Kidney epithelial cell (primary cell): ENCODE measurements at regions not wholly inside any gene's neighbourhood (a gene's known extent, or its start where the extent isn't known, plus 50 kb on each side); places are given as distances from the start of the nearest gene placed in this dataset.
"Not testable (repeated sequence)": the region's sequence is repeated elsewhere in the genome, so short reads cannot be mapped to it uniquely, and the experiment has no call there.

ENCODE experiments used
- DNase-seq: peaks from one replicate; pipeline ENCODE4 v3.0.0-alpha.2; 2010; ENCODE audit warnings: low read depth
- H3K27me3 ChIP-seq: 2 replicates; pipeline ENCODE4 v1.6.0; 2011; ENCODE audit warnings: low read length; ENCODE audit not compliant: control insufficient read depth, insufficient read depth
- H3K36me3 ChIP-seq: 2 replicates; pipeline ENCODE4 v1.5.1; 2011; ENCODE audit warnings: low read length; ENCODE audit not compliant: control insufficient read depth, insufficient read depth
- H3K4me3 ChIP-seq: 2 replicates; pipeline ENCODE4 v1.5.1; 2011; ENCODE audit warnings: low read depth, mild to moderate bottlenecking, control low read depth, low read length
- TF ChIP-seq, protein P1 (sequence below): IDR thresholded peaks from 2 replicates; pipeline ENCODE4 v1.5.1; 2011; ENCODE audit warnings: mild to moderate bottlenecking, moderate library complexity, low read length, control low read depth, inconsistent platforms; ENCODE audit not compliant: insufficient read depth, poor library complexity, severe bottlenecking

DNA sequence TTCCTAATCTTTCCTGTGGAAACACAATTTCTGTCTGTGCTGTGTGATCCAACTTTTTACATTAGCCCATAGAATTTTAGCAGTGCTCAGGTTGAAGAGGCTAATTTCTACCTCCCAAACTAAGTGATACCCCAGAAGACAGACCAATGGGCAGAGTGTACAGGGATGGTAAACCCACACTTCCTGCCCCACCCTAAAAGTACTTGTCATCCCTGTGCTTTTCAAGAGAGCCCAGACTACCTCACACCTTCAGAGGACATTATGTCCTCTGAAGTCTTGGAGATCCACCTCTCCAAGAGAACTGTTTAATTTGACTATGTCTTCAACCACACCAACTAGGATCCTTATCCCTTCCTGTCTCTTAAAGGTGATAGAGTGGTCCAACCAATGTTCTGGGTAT is 82.0 kb upstream of the ACSL1 start:
- TF ChIP-seq, protein P1, sequence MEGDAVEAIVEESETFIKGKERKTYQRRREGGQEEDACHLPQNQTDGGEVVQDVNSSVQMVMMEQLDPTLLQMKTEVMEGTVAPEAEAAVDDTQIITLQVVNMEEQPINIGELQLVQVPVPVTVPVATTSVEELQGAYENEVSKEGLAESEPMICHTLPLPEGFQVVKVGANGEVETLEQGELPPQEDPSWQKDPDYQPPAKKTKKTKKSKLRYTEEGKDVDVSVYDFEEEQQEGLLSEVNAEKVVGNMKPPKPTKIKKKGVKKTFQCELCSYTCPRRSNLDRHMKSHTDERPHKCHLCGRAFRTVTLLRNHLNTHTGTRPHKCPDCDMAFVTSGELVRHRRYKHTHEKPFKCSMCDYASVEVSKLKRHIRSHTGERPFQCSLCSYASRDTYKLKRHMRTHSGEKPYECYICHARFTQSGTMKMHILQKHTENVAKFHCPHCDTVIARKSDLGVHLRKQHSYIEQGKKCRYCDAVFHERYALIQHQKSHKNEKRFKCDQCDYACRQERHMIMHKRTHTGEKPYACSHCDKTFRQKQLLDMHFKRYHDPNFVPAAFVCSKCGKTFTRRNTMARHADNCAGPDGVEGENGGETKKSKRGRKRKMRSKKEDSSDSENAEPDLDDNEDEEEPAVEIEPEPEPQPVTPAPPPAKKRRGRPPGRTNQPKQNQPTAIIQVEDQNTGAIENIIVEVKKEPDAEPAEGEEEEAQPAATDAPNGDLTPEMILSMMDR, result no peak
- H3K27me3 ChIP-seq, result no peaks in the 10 kb centered on the region
- no peak overlapping the region for H3K4me3 ChIP-seq
- DNase-seq, result no peak
- H3K36me3 ChIP-seq, result no peaks in the 10 kb centered on the region

DNA sequence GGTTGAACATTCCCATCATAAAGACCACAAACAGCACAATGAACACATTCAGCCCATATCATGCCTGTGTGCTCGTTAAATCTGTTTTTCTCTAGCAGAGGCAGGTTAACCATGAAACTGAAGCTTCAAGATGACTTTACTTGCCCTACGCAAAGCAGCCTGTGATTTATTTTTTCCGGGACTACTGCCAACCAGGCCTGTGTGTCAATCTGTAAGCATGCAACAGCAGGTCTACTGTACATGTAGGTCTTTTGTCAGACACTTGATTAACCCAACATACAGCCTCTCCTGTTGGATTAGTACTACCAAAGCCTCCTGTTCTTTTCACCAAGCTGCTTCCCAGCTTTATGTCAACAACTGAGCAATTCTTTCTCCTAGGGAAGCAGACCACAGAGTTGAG is 85.5 kb upstream of the ACSL1 start:
- Histone ChIP-seq H3K36me3 (no peaks in the 10 kb centered on the region), H3K27me3 (no peaks in the 10 kb centered on the region), H3K4me3 (no peak overlapping the region)
- TF ChIP-seq, protein P1, result no peak
- DNase-seq, result no peak

GRCh38 chr4:184913356-184914143 is 87.8 kb upstream of the ACSL1 start:
- no peaks in the 10 kb centered on the region for H3K36me3 ChIP-seq
- TF ChIP-seq, protein P1, result no peak

GRCh38 chr4:184918799-184919198 is 93.0 kb upstream of the ACSL1 start:
- not testable (repeated sequence) for DNase-seq, H3K36me3 ChIP-seq, H3K4me3 ChIP-seq, H3K27me3 ChIP-seq

More at GRCh38 chr4:184913356-184914143, 87.8 kb upstream of the ACSL1 start:
- Histone ChIP-seq H3K4me3 (no peak overlapping the region), H3K27me3 (no peaks in the 10 kb centered on the region)
- no peak for DNase-seq

DNA sequence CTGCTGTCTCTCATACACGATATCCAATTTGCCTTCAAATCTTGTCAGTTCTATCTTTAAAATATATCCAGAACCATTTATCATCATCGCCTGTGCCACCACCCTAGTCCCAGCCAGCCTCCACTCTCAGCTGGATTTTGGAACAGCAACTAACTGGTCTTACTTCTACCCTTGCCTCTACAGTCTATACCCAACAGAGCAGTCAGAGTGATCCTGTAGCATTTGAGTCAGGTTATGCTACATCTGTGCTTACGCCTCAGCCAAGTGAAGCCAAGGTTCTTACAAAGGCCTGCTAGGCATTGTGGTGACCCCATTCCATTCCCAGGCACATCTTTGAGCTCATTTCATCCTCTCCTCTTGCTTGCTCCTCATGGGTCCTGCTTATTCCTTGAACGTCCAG is 95.7 kb upstream of the ACSL1 start:
- DNase-seq, result no peak
- no peaks in the 10 kb centered on the region for H3K36me3 ChIP-seq
- H3K4me3 ChIP-seq, result no peak overlapping the region
- no peaks in the 10 kb centered on the region for H3K27me3 ChIP-seq
- TF ChIP-seq, protein P1, result no peak

- no peaks in the 10 kb centered on the region for H3K27me3 ChIP-seq
- no peaks in the 10 kb centered on the region for H3K36me3 ChIP-seq
- TF ChIP-seq, protein P1, result no peak
- no peak for DNase-seq
- H3K4me3 ChIP-seq, result no peak overlapping the region
These were observed 96.0 kb upstream of the HELT start for GRCh38 chr4:184922301-184922700.
